ENCODE measurements at regions not wholly inside any gene's neighbourhood (a gene's known extent, or its start where the extent isn't known, plus 50 kb on each side); places are given as distances from the start of the nearest gene placed in this dataset.

GRCh38 chr6:66796987-66797386 is 1090.0 kb upstream of the EYS start:
- no peak for DNase-seq (ENCODE audit: low read depth)

DNA sequence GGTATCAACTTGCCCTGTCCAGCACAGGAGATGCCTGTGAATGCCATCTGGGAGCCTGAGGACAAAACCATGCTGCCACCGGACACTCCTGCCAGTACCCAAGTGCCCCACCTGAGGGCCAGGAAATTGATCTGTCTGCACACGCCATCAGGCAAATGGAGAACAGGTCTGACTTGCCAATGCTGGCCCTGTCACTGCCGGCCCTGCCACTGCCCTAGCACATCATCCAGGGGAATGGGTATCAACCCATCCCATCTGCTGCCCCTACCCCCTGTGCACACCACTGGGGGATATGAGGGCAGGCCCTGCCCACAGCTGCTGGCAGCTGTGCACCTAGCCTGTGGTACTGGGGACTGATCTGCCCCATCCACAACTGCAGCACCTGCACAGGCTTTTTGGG is 1081.6 kb upstream of the EYS start:
- DNase-seq (ENCODE audit: low read depth), result no peak

- peak; percentile 25 for DNase-seq (ENCODE audit: low read depth)
Measured at GRCh38 chr6:66772800-66773199, 1065.8 kb upstream of the EYS start.

- DNase-seq (ENCODE audit: low read depth), result no peak
Measured at GRCh38 chr6:66771626-66772025, 1064.6 kb upstream of the EYS start.

GRCh38 chr6:66751630-66752029 is 1044.6 kb upstream of the EYS start:
- no peak for DNase-seq (ENCODE audit: low read depth)

- no peak for DNase-seq (ENCODE audit: low read depth)
Measured at GRCh38 chr6:66740346-66740745, 1033.3 kb upstream of the EYS start.

DNA sequence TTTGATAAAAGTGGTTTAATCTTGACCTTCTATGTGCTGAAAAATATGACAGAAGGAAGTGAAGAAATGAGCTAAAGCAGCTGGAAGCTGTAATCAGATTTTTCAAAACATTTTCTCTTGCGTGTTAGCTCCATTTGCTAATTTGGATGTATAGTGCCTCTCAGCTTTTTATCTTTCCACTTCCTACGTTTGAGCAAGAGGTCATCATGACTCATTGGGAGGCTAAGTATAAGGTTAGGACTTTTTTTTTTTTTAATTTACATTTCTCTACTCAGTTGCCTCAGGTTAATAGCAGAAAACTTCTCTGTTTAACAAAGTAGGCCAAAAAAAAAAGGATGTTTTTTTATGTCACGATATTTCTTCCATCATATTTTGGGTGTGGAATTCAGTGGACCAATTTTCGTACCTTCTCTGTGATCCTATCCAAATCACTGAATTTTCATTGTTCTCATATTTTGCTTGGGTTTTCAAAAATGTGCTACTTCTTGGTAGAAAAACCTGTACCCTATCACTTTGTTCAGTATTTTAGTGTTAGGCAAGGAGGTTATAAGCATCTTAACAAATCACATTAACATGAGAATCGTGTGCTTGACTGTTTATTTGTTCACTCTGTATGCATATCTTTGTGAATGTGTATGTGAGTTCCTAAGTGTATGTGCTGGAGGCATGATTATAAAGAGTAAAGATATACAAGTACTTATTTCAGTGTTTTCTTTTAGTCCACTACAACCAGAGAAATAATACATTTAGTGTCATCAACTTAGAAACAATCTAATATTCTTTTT is 1028.3 kb upstream of the EYS start:
- peak; percentile 11 for DNase-seq (ENCODE audit: low read depth)

DNA sequence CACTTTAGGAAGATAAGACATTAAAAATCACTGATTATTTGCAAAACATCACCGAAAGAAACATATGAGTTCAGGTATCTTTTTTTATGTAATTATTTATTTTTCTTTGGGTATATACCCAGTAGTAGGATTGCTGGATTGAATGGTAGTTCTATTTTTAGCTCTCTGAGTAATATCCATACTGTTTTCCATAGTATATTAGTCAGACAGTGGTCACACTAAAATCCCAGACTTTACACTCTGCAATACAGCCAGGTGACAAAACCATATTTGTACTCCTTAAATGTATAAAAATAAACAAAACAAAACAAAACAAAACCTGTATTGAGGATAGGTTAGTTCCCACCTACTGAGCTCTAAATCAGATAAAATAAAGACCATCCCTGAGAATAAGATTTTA is 1024.3 kb upstream of the EYS start:
- no peak for DNase-seq (ENCODE audit: low read depth)

- DNase-seq (ENCODE audit: low read depth), result no peak
Measured at GRCh38 chr6:66725670-66726069, 1018.6 kb upstream of the EYS start.

DNA sequence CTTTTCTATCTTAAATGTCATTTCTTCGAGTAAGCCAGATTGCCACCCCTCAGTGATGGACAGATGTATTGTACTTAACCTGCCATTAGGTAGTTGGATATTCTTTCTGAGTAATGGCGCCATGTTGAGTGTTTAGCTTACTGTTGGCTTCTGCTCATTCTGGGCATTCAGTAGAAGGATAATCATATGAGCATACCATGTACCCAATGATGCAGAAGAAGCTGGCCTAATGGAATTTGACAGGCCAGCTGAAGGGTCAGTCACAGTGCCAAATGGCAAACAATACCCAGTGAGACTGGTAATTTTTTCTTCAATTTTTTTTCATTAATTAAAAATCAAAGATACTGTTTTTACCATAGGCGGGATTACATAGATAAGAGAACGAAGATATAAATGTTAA is 1010.8 kb upstream of the EYS start:
- no peak for DNase-seq (ENCODE audit: low read depth)

DNA sequence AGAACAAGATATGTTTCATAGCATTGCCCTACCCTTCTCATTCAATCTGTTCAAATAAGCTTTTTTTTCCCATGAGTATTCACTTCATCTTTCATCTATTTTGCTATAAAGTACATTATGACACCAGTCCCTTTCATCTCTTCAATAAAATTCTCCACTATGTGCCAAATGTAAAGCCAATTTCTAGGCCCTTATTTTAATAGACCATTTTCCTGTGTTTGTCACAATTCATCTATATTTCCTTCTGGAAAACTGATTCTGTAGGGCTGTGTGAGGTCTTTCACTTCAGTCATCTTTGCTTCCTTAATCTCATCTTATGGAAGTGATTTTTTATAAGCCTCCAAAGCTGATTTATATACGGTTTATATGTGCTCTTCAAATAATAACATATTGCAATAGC is 992.4 kb upstream of the EYS start:
- DNase-seq (ENCODE audit: low read depth), result no peak

- no peak for DNase-seq (ENCODE audit: low read depth)
Measured at GRCh38 chr6:66689608-66690007, 982.6 kb upstream of the EYS start.

- no peak for DNase-seq (ENCODE audit: low read depth)
Measured at GRCh38 chr6:66687611-66688140, 980.6 kb upstream of the EYS start.

DNA sequence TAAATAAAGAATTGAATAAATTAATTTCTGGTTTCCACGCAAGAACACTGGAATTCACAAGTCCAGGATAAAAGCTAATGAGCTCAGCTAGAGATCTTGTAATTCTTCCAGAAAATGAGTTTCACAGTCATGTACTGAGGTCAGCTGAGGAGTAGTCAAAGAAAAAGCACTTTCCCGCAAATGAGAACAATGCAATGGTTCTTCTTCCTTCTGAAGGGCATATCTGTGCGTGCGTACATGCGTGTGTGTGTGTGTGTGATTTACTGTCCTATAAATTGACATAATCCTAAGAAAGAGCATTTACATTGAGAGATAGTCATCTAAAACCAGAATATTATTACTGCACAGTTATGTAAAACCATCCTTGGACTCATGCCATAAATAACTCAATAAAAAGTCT is 968.9 kb upstream of the EYS start:
- DNase-seq (ENCODE audit: low read depth), result no peak

DNA sequence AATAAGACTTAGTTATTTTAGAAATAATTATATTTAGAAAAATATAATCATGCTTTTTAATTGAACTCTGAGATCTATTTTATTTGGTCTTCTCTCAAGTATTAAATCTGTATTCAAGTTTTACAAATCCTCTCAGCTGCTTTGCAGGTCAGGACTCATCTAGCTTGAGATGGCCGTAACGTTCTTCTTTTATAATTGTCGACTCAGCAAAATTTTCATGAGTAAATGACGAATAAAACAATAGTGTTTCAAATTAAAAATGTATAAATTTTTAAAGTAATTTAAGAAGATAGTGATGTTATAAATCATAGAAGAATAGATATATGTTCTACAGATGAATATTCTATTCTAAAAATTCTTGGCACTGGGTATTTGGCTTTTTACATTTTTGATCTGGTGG is 957.1 kb upstream of the EYS start:
- DNase-seq (ENCODE audit: low read depth), result no peak

DNA sequence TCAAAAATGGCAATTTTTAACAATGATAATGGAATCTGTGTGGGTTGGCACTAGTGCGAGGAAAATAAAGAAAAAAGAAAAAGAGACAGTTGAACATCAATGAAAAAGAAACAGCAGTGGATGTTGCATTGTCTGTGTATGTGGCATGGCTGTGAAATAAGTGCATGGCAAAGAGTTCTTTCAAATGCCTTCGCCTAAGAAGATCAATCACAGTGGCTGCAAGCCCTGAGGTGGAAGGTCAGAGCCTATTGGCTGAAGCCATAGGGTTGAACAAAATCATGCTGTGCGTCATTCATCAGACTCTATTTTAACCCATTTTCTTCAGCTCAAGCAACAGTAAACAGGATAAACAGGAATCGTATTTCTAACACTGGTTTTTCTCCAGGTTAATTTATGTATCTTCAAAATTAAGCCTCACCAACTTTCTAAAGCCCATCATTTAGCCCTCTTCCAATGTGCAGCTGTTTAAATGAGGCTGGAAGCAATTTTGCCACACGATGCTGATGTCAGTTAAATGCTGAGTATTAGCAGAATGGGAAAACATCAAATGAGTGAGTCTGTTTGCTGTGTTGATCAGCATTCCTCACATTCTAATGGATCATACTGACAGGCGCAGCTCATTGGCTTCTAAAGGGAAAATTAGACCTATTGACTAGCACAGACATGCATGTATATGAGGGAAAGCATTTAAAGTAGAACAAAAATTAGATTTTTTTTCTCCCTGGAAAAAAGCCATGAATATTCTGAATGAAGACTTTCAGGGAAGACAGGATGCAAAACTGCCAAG is 955.9 kb upstream of the EYS start:
- no peak for DNase-seq (ENCODE audit: low read depth)

DNA sequence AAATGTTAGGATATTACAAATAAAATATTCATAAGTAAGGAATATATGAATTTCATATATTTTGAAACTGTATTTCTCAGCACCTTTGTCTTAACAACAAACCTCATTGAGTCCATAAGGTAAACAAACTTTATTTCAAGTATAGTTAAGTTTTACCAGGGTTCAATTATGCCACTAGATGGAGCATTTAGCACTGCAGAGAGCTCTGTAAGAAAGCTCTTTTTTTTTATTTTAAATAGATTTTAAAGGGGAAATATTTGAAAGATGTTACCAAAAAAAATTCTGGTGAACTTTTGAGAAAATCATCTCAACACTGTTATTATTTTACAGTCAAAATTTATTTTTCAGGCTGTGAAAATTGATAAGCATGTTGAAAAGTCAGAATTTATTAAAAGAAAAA is 955.2 kb upstream of the EYS start:
- peak; percentile 14 for DNase-seq (ENCODE audit: low read depth)

DNA sequence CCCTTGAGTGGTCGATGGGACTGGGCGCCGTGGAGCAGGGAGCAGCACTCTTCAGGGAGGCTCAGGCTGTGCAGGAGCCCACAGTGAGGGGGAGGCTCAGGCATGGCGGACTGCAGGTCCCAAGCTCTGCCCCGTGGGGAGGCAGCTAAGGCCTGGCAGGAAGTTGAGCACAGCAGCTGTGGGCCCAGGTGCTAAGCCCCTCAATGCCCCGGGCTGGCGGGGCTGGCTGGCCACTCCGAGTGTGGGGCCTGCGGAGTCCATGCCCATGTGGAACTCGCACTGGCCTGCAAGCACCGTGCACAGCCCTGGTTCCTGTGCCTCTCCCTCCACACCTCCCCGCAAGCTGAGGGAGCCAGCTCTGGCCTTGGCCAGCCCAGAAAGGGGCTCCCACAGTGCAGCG is 948.4 kb upstream of the EYS start:
- no peak for DNase-seq (ENCODE audit: low read depth)

DNA sequence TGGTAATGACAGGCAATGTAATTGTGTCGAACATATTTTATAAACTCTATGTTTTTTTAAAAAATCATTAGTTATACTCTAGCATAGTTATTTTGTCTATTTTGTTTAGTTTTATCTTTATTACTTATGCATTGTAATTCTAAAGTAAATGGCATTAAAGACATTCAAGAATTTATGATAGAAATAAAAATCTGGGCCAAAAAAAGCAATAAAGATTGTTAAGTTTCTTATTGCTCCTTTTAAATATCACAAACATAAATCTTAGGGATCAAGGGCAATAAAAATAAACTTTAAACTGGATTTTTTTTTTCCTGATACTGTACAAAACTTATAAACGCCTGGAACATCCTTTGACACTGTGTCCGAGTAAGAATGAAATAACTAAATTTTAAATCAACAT is 931.5 kb upstream of the EYS start:
- no peak for DNase-seq (ENCODE audit: low read depth)

GRCh38 chr6:66638099-66638498 is 931.1 kb upstream of the EYS start:
- no peak for DNase-seq (ENCODE audit: low read depth)

- DNase-seq (ENCODE audit: low read depth), result no peak
Measured at GRCh38 chr6:66628917-66629316, 921.9 kb upstream of the EYS start.

DNA sequence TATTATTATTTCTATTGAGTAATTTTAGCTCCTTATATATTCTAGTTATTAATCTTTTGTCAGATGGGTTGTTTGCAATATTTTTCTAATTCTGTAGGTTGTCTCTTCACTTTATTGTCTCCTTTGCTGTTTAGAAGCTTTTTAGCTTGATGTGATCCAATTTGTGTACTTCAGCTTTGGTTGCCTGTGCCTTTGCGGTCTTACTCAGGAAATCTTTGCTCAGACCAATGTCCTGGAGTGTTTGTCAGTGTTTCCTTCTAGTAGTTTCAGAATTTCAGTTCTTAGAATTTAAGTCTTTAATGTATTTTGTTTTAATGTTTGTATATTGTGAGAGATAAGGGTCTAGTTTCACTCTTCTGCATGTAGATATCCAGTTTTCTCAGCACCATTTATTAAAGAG is 916.0 kb upstream of the EYS start:
- DNase-seq (ENCODE audit: low read depth), result no peak

- no peak for DNase-seq (ENCODE audit: low read depth)
Measured at GRCh38 chr6:66605971-66606370, 898.9 kb upstream of the EYS start.
